ENCODE measurements at regions not wholly inside any gene's neighbourhood (a gene's known extent, or its start where the extent isn't known, plus 50 kb on each side); places are given as distances from the start of the nearest gene placed in this dataset.

DNA sequence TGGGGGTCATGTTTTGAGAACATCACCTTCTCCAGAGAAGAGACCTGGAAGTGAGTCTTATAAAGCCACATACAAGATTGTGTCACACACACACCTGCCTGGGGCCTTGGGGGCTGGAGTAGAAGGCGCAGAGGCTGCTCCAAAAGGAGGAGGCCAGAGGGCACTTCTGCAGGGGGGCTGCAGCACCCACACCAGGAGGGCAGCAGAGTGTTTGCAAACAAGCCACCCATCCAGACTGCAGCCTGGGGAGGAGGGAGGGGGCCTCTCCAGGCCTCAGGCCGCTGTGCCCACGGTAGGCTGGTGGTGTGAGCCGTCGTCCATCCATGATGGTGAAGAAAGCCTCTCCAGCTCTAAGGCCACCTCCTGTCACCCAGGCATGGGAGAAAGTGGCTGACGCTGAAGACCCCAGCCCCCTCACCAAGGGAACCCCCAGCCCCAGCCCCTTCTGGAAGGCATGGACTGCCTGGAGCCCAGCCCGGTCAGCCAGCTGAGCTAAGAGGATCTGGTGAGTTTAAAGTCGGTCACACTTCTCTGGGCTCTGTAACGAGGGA is 77.5 kb downstream of the FOXL3 start:
- no peak overlapping the region for H2BK5ac ChIP-seq (ENCODE audit: low read length)
- no peak overlapping the region for H3K4ac ChIP-seq (ENCODE audit: low read depth, low read length)
- no peaks in the 10 kb centered on the region for H3K79me1 ChIP-seq (ENCODE audit: low read length)
- H3K23ac ChIP-seq (ENCODE audit: low read length), result no peak overlapping the region
- no peak overlapping the region for H3K9ac ChIP-seq (ENCODE audit: low read length)
- H4K8ac ChIP-seq (ENCODE audit: low read depth, low read length), result no peak overlapping the region
- no peak overlapping the region for H2BK120ac ChIP-seq (ENCODE audit: low read depth, low read length)
- H3K79me2 ChIP-seq (ENCODE audit: control insufficient read depth, insufficient read depth, low read length), result no peaks in the 10 kb centered on the region
- H4K5ac ChIP-seq (ENCODE audit: low read length), result no peak overlapping the region
- no peaks in the 10 kb centered on the region for H3K27me3 ChIP-seq (ENCODE audit: insufficient read depth, low read length, poor library complexity)
- no peaks in the 10 kb centered on the region for H3K36me3 ChIP-seq (ENCODE audit: control insufficient read depth, insufficient read depth, low read length)
- H2BK15ac ChIP-seq (replicated peaks; ENCODE audit: low read depth), result no peak overlapping the region
- H3K4me2 ChIP-seq (ENCODE audit: low read length), result no peak overlapping the region
- no peak overlapping the region for H3K18ac ChIP-seq (ENCODE audit: low read length)
- no peak overlapping the region for H3K27ac ChIP-seq (ENCODE audit: low read depth, low read length)
- H3K56ac ChIP-seq (ENCODE audit: low read length), result no peak overlapping the region
- H3K4me3 ChIP-seq (ENCODE audit: low read length), result no peak overlapping the region
- no peak for DNase-seq
- no CpG with 5 or more reads among the region's 9 CpGs for WGBS (ENCODE audit: extremely low coverage, insufficient coverage, low lambda C conversion rate)
- H3K4me1 ChIP-seq (ENCODE audit: control insufficient read depth, low read depth, low read length), result no peaks in the 10 kb centered on the region
- H2AK5ac ChIP-seq (ENCODE audit: low read length), result no peak overlapping the region

- no peaks in the 10 kb centered on the region for H3K27me3 ChIP-seq (ENCODE audit: insufficient read depth, low read length, poor library complexity)
- no peak overlapping the region for H2BK5ac ChIP-seq (ENCODE audit: low read length)
- no peak overlapping the region for H2AK5ac ChIP-seq (ENCODE audit: low read length)
- no peak overlapping the region for H3K4ac ChIP-seq (ENCODE audit: low read depth, low read length)
- H4K8ac ChIP-seq (ENCODE audit: low read depth, low read length), result no peak overlapping the region
- H4K5ac ChIP-seq (ENCODE audit: low read length), result no peak overlapping the region
- no peaks in the 10 kb centered on the region for H3K79me1 ChIP-seq (ENCODE audit: low read length)
- no peaks in the 10 kb centered on the region for H3K36me3 ChIP-seq (ENCODE audit: control insufficient read depth, insufficient read depth, low read length)
- H2BK15ac ChIP-seq (replicated peaks; ENCODE audit: low read depth), result no peak overlapping the region
- no peak for DNase-seq
- no peak overlapping the region for H2BK120ac ChIP-seq (ENCODE audit: low read depth, low read length)
- H3K9ac ChIP-seq (ENCODE audit: low read length), result no peak overlapping the region
- H3K56ac ChIP-seq (ENCODE audit: low read length), result no peak overlapping the region
- no peaks in the 10 kb centered on the region for H3K4me1 ChIP-seq (ENCODE audit: control insufficient read depth, low read depth, low read length)
- no peak overlapping the region for H3K4me2 ChIP-seq (ENCODE audit: low read length)
- no peak overlapping the region for H3K18ac ChIP-seq (ENCODE audit: low read length)
- no peak overlapping the region for H3K27ac ChIP-seq (ENCODE audit: low read depth, low read length)
- no peak overlapping the region for H3K4me3 ChIP-seq (ENCODE audit: low read length)
- no CpG with 5 or more reads among the region's 51 CpGs for WGBS (ENCODE audit: extremely low coverage, insufficient coverage, low lambda C conversion rate)
- H3K79me2 ChIP-seq (ENCODE audit: control insufficient read depth, insufficient read depth, low read length), result no peaks in the 10 kb centered on the region
- no peak overlapping the region for H3K23ac ChIP-seq (ENCODE audit: low read length)
Measured at GRCh38 chr7:368651-369475, 78.9 kb downstream of the FOXL3 start.

DNA sequence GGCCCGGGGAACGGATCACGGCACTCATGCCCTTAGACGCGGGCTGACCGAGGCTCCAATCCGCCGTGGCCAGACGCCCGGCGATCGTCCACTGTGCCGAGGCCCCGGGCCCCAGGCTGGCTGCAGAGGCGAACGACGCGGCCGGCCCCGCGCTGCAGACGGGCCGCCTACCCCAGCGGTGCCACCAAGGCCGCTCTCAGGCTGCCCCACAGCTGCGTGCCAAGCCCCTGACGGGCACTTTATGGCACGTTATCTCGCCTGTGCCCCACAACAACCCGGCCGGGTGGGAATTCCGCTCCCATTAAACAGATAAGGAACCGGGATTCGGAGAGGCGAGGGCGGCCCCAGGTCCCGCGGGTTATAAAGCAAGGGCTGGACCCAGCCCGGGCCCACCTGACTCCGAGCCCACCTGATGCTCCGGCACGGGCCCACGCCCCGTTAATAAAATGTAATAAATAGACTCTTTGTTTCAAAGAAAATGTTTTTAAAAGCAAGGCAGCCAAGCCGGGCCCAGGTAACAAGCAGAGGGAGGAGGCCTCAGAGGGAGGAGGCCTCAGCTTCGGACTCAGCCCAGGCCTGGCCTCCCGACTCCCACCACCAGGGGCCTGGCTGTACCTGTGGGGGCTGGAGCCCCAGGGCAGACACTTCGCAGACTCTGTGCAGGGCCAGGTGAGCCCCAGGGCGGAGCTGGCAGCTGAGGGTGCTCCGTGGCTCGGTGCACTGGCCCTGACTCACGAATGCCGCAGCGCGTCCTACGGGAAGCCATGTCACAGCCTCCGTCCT is 79.7 kb downstream of the FOXL3 start:
- no CpG with 5 or more reads among the region's 57 CpGs for WGBS (ENCODE audit: extremely low coverage, insufficient coverage, low lambda C conversion rate)
- no peaks in the 10 kb centered on the region for H3K79me1 ChIP-seq (ENCODE audit: low read length)

DNA sequence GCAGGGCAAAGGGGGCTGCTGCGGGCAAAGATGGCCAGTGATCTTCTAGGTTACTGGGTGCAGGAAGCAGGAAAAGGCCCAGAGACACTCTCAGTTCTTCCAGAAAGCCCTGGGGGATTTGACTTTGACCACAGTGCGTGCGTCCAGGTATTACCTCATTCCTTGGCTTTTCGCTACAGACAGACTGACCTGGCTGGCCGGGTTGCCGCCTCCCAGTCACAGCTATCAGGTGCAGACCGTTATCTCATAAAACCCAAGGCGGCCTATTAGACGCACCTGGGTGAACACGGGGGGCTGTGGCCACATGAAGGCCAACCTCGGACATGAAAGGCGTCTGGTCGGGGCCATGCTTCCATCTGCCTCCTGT is 80.3 kb downstream of the FOXL3 start:
- Histone ChIP-seq H2BK120ac (ENCODE audit: low read depth, low read length) (no peak overlapping the region), H3K4ac (ENCODE audit: low read depth, low read length) (no peak overlapping the region), H3K18ac (ENCODE audit: low read length) (no peak overlapping the region), H2BK5ac (ENCODE audit: low read length) (no peak overlapping the region), H3K79me2 (ENCODE audit: control insufficient read depth, insufficient read depth, low read length) (no peaks in the 10 kb centered on the region), H2BK15ac (replicated peaks; ENCODE audit: low read depth) (no peak overlapping the region), H3K36me3 (ENCODE audit: control insufficient read depth, insufficient read depth, low read length) (no peaks in the 10 kb centered on the region), H3K56ac (ENCODE audit: low read length) (no peak overlapping the region), H3K27me3 (ENCODE audit: insufficient read depth, low read length, poor library complexity) (no peaks in the 10 kb centered on the region), H3K4me3 (ENCODE audit: low read length) (no peak overlapping the region), H3K23ac (ENCODE audit: low read length) (no peak overlapping the region), H4K8ac (ENCODE audit: low read depth, low read length) (no peak overlapping the region), H2AK5ac (ENCODE audit: low read length) (no peak overlapping the region), H4K5ac (ENCODE audit: low read length) (no peak overlapping the region), H3K4me1 (ENCODE audit: control insufficient read depth, low read depth, low read length) (no peaks in the 10 kb centered on the region), H3K79me1 (ENCODE audit: low read length) (no peaks in the 10 kb centered on the region), H3K9ac (ENCODE audit: low read length) (no peak overlapping the region), H3K4me2 (ENCODE audit: low read length) (no peak overlapping the region), H3K27ac (ENCODE audit: low read depth, low read length) (no peak overlapping the region)
- no peak for DNase-seq
- WGBS (ENCODE audit: extremely low coverage, insufficient coverage, low lambda C conversion rate), result no CpG with 5 or more reads among the region's 13 CpGs

More for the DNA sequence above, 79.7 kb downstream of the FOXL3 start:
- Histone ChIP-seq H3K56ac (ENCODE audit: low read length) (no peak overlapping the region), H3K18ac (ENCODE audit: low read length) (no peak overlapping the region), H3K9ac (ENCODE audit: low read length) (no peak overlapping the region), H3K23ac (ENCODE audit: low read length) (no peak overlapping the region), H4K8ac (ENCODE audit: low read depth, low read length) (no peak overlapping the region), H2BK5ac (ENCODE audit: low read length) (no peak overlapping the region), H3K4me1 (ENCODE audit: control insufficient read depth, low read depth, low read length) (no peaks in the 10 kb centered on the region), H4K5ac (ENCODE audit: low read length) (no peak overlapping the region), H3K4me3 (ENCODE audit: low read length) (no peak overlapping the region), H3K27ac (ENCODE audit: low read depth, low read length) (no peak overlapping the region), H3K79me2 (ENCODE audit: control insufficient read depth, insufficient read depth, low read length) (no peaks in the 10 kb centered on the region), H2BK120ac (ENCODE audit: low read depth, low read length) (no peak overlapping the region), H3K36me3 (ENCODE audit: control insufficient read depth, insufficient read depth, low read length) (no peaks in the 10 kb centered on the region), H2AK5ac (ENCODE audit: low read length) (no peak overlapping the region), H2BK15ac (replicated peaks; ENCODE audit: low read depth) (no peak overlapping the region), H3K27me3 (ENCODE audit: insufficient read depth, low read length, poor library complexity) (no peaks in the 10 kb centered on the region), H3K4me2 (ENCODE audit: low read length) (no peak overlapping the region), H3K4ac (ENCODE audit: low read depth, low read length) (no peak overlapping the region)
- DNase-seq, result no peak

GRCh38 chr7:370775-371118 is 80.8 kb downstream of the FOXL3 start:
- Histone ChIP-seq H3K18ac (ENCODE audit: low read length) (no peak overlapping the region), H3K4me3 (ENCODE audit: low read length) (no peak overlapping the region), H3K4ac (ENCODE audit: low read depth, low read length) (no peak overlapping the region), H4K8ac (ENCODE audit: low read depth, low read length) (no peak overlapping the region), H3K27ac (ENCODE audit: low read depth, low read length) (no peak overlapping the region), H3K4me2 (ENCODE audit: low read length) (no peak overlapping the region), H3K36me3 (ENCODE audit: control insufficient read depth, insufficient read depth, low read length) (no peaks in the 10 kb centered on the region), H2BK120ac (ENCODE audit: low read depth, low read length) (no peak overlapping the region), H3K23ac (ENCODE audit: low read length) (no peak overlapping the region), H2AK5ac (ENCODE audit: low read length) (no peak overlapping the region), H3K79me2 (ENCODE audit: control insufficient read depth, insufficient read depth, low read length) (no peaks in the 10 kb centered on the region), H2BK5ac (ENCODE audit: low read length) (no peak overlapping the region), H4K5ac (ENCODE audit: low read length) (no peak overlapping the region), H3K9ac (ENCODE audit: low read length) (no peak overlapping the region), H3K56ac (ENCODE audit: low read length) (no peak overlapping the region), H3K27me3 (ENCODE audit: insufficient read depth, low read length, poor library complexity) (no peaks in the 10 kb centered on the region), H3K4me1 (ENCODE audit: control insufficient read depth, low read depth, low read length) (no peaks in the 10 kb centered on the region), H2BK15ac (replicated peaks; ENCODE audit: low read depth) (no peak overlapping the region), H3K79me1 (ENCODE audit: low read length) (no peaks in the 10 kb centered on the region)
- WGBS (ENCODE audit: extremely low coverage, insufficient coverage, low lambda C conversion rate), result no CpG with 5 or more reads among the region's 10 CpGs
- no peak for DNase-seq
